Dedifferentiated amniotic fluid mesenchymal stem cell (primary cell): ENCODE measurements at regions not wholly inside any gene's neighbourhood (a gene's known extent, or its start where the extent isn't known, plus 50 kb on each side); places are given as distances from the start of the nearest gene placed in this dataset.

Experiments
- DNase-seq: peaks from one replicate; pipeline ENCODE4 v3.0.0-alpha.2; 2016; ENCODE audit errors: extremely low spot score

DNA sequence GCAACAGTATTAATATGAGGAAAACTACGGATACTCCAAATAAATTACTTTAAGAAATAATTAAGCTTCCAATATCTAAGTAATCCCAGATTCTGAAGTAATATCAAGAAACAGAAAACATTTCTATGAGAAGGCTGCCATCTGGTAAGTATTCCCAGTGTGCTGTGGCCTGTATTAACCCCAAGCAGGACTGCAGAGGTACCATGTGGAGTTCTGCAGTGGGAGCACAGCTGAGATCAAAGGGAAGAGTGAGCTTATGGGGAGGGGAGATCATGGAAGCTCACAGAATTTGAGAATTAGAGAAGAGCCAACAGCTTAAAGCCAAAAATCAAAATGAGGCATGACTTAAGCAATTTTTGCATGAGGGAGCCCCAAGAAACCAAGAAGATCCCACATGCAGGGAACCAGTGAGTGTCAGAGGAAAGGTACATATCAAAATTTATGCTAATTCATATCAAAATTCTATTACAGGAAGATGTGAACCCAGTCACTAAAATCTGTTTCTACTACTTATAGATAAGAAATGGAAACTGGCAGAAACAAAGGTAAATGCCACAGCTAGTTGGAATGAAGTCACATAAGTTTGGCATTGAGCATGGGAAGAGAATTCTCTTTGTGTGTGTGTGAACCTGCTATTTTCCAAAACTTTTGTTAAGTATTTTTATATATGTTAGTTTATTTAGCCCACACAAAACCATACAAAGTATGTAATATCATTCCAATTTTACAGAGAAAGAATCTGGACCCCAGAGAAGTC is 62.6 kb upstream of the KITLG start:
- no peak for DNase-seq

DNA sequence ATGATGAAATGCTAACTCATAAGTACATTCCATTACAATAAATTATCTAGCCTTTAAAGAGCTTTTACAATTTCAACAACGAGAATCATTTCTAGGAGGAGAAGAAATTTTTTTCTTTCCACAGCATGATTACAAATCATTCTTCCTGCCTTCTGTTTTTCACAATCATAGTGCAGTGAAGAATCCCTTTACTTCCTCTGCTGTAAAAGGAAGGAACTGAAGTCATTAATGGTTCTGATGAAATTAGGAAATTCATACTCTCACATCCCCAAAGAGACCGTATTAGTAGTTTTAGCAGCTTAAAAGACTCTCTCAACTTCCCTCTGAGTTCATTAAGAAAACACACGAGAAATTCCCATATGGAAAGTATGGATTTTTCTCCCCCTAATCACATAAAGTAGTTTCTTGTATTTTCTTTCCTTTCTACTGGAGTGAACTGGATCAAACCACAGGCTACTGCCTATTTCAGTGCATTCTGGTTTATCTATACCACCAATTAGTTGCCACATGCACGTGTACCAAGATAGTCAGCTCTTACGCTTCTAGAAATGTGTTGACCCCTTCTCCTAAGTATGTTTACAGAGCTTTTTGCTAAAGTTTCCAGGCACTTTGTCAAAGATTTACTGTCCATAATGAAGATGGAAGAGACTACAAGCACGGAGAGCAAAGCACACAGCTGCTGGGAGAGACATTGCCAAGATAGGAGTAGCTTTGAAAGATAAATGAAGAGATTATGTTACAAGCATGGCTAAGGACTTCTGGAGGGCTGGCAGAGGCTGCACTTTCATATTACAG is 58.9 kb upstream of the KITLG start:
- DNase-seq: no peak

DNA sequence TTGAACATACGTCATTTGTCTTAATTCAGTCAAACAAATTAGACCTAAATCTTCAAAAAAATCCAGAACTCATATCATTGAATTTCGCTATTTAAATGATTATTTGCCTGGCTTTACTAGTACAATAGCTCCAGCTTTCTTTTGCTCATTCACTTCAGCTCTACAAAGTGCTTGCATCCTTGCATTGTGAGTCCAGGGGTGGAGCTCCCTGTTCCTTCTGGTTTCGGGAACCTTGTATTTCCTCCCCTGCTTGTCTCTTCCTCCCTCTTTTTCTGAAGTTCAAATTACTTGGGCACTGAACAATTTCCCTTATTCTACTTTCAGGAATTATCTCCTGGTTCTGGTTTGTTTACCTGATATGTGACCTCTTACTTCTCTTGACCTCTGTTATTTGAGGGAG is 58.1 kb upstream of the KITLG start:
- DNase-seq: no peak

DNA sequence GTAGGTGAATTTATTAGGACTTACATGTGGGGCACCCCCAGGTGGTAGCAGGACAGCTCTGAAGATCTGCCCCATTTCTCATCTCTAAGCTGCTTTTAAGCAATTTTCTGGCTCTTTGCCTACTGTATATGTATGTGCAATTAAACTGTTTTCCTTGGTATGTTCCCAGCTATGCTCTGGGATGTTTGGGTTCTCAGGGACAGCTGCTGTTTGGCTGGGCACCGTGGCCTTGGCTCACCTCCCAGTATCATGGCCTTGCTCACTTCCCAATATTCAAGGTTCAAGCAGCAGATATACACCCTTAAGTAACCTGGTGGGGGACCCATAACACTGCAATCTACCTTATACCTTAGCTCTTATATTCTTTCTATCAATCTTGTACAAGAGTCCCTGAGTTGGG is 53.7 kb upstream of the KITLG start:
- DNase-seq: no peak

DNA sequence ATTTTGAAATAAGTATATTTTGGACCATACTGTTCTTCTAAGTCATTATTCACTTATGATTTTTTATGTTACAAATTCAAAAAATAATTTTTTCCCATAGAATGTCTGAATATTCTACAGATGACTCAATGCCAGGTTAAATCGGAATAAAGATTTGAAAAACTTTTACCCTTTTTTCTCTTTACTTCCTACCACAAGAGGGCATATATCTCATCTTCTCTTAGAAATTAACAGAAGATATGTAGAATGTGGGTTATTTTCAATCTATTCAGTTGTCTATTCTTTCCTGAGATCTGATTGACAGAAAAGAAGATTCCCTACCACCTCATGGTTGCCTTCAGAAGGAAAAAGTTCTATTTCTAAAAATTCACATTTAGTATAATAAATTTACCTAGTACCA is 53.0 kb upstream of the KITLG start:
- DNase-seq: peak; percentile 43

DNA sequence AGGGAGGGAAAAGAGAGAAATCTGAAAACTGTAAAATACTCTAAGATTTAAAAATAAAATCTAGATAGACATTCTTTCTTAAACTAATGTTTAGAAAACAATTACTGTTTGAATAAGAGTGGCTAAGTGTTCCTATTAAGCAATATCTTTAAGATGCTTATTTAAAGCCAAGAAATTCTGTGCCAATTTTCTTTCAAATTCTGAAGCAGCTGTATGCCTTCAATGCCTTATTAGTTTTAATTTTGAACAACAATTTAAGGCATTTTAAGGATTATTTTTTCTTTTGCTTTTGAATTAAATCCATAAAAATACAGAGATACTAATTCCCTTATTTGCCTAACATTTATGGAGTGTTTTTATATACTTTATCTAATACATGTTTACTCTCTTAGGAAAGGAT is 50.3 kb upstream of the KITLG start:
- DNase-seq: no peak
